Neural crest cell (in vitro differentiated cells): ENCODE measurements at regions not wholly inside any gene's neighbourhood (a gene's known extent, or its start where the extent isn't known, plus 50 kb on each side); places are given as distances from the start of the nearest gene placed in this dataset.
A peak's percentile ranks its signal among the peaks of the same experiment; 100 is the strongest.

Experiments
- DNase-seq: peaks from one replicate; pipeline ENCODE4 v3.0.0; 2021; ENCODE audit warnings: low read depth, mixed read lengths, low spot score
- H3K27ac Mint-ChIP-seq: one replicate; pipeline ENCODE4 v1.8.0; 2021; ENCODE audit warnings: mild to moderate bottlenecking, mixed read lengths; ENCODE audit not compliant: unreplicated experiment
- H3K27me3 Mint-ChIP-seq: 2 replicates; pipeline ENCODE4 v1.8.0; 2021; ENCODE audit warnings: low read depth, mild to moderate bottlenecking, mixed read lengths
- H3K36me3 Mint-ChIP-seq: 2 replicates; pipeline ENCODE4 v1.8.0; 2021; ENCODE audit warnings: low read depth, mild to moderate bottlenecking, mixed read lengths
- H3K4me1 Mint-ChIP-seq: 2 replicates; pipeline ENCODE4 v1.8.0; 2021; ENCODE audit warnings: mixed read lengths
- H3K4me3 Mint-ChIP-seq: one replicate; pipeline ENCODE4 v1.8.0; 2021; ENCODE audit warnings: mild to moderate bottlenecking, mixed read lengths
- H3K9me3 Mint-ChIP-seq: 2 replicates; pipeline ENCODE4 v1.8.0; 2021; ENCODE audit warnings: mixed read lengths
- CTCF ChIP-seq: fragments of 200-600 bp; sonication (generic); conservative IDR thresholded peaks from 2 replicates; pipeline ENCODE4 v1.5.0; 2021; ENCODE audit warnings: antibody characterized with exemption, mild to moderate bottlenecking

- no peak overlapping the region for H3K4me3 Mint-ChIP-seq
- H3K9me3 Mint-ChIP-seq: no peaks in the 10 kb centered on the region
- no peak for TF ChIP-seq CTCF
- peaks cover 38% of the 10 kb centered on the region for H3K4me1 Mint-ChIP-seq
- DNase-seq: no peak
- H3K36me3 Mint-ChIP-seq: no peaks in the 10 kb centered on the region
- no peaks in the 10 kb centered on the region for H3K27me3 Mint-ChIP-seq
- H3K27ac Mint-ChIP-seq: no peak overlapping the region
Measured at GRCh38 chr16:87241137-87241771, 75.9 kb downstream of the C16orf95 start.

- Mint-ChIP-seq H3K4me1 (peaks cover 47% of the 10 kb centered on the region), H3K27me3 (no peaks in the 10 kb centered on the region), H3K9me3 (no peaks in the 10 kb centered on the region), H3K27ac (peak overlapping the region; percentile 81), H3K4me3 (peak overlapping the region; percentile 72), H3K36me3 (no peaks in the 10 kb centered on the region)
- TF ChIP-seq CTCF: no peak
- DNase-seq: no peak
Measured at GRCh38 chr16:87243478-87243877, 73.7 kb downstream of the C16orf95 start.

- Mint-ChIP-seq H3K27me3 (no peaks in the 10 kb centered on the region), H3K36me3 (no peaks in the 10 kb centered on the region), H3K27ac (no peak overlapping the region), H3K4me1 (peaks cover 47% of the 10 kb centered on the region), H3K9me3 (no peaks in the 10 kb centered on the region), H3K4me3 (no peak overlapping the region)
- no peak for TF ChIP-seq CTCF
- no peak for DNase-seq
Measured at GRCh38 chr16:87244636-87245197, 72.5 kb downstream of the C16orf95 start.

GRCh38 chr16:87245511-87245910, 71.7 kb downstream of the C16orf95 start:
- no peak for DNase-seq
- Mint-ChIP-seq H3K4me3 (no peak overlapping the region), H3K4me1 (peaks cover 47% of the 10 kb centered on the region), H3K9me3 (no peaks in the 10 kb centered on the region), H3K27ac (peak overlapping the region; percentile 83), H3K27me3 (no peaks in the 10 kb centered on the region), H3K36me3 (no peaks in the 10 kb centered on the region)
- TF ChIP-seq CTCF: no peak

- no peak for DNase-seq
- Mint-ChIP-seq H3K4me1 (peaks cover 46% of the 10 kb centered on the region), H3K9me3 (no peaks in the 10 kb centered on the region), H3K27me3 (no peaks in the 10 kb centered on the region), H3K36me3 (no peaks in the 10 kb centered on the region), H3K27ac (no peak overlapping the region), H3K4me3 (no peak overlapping the region)
- no peak for TF ChIP-seq CTCF
Measured at GRCh38 chr16:87246269-87247065, 70.7 kb downstream of the C16orf95 start.
